GM12891 (cell line): ENCODE measurements at regions not wholly inside any gene's neighbourhood (a gene's known extent, or its start where the extent isn't known, plus 50 kb on each side); places are given as distances from the start of the nearest gene placed in this dataset.

Source experiments
- POLR2A ChIP-seq: IDR thresholded peaks from 2 replicates; pipeline ENCODE4 v1.6.1; 2011; ENCODE audit warnings: low read depth, low read length, control low read depth
- POLR2AphosphoS5 ChIP-seq: IDR thresholded peaks from 2 replicates; pipeline ENCODE4 v1.6.1; 2011; ENCODE audit warnings: low read depth, low read length, control low read depth
- TAF1 ChIP-seq: IDR thresholded peaks from 2 replicates; pipeline ENCODE4 v1.6.1; 2011; ENCODE audit warnings: low read depth, low read length, control low read depth

DNA sequence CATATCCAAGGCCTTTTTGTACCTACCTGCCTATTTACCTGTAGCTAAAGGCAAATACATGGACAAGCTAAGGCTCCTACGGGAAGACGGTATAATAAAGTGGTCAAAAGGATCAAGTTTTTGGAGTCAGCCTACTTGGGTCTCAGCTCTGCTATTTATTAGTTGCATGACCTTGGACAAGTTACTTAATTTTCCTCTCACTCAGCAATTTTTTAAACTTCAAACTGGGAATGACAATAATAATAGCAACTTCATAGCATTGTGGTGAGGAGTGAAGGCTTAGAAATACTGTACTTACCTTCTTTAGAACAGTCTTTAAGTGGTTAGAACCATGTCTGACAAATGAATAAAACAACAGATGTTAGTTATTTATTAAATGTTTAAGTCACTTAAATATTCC, 60.2 kb upstream of the SLC35F3 start:
- TF ChIP-seq POLR2A = no peak
- TF ChIP-seq POLR2AphosphoS5 = no peak
- no peak for TF ChIP-seq TAF1
